NCI-H2081 (cell line): ENCODE measurements at regions not wholly inside any gene's neighbourhood (a gene's known extent, or its start where the extent isn't known, plus 50 kb on each side); places are given as distances from the start of the nearest gene placed in this dataset.
"Not testable (repeated sequence)": the region's sequence is repeated elsewhere in the genome, so short reads cannot be mapped to it uniquely, and the experiment has no call there.

Experiments used
- DNase-seq, 2 experiments: peaks; one replicate each; lab custom pipeline; 2025; lab: John Stamatoyannopoulos, UW

GRCh38 chr15:26260517-26261133 lies 397.5 kb upstream of the ATP10A start:
- DNase-seq: peak; percentile 39 to 56

- DNase-seq: no peak
Measured at GRCh38 chr15:26259581-26259980, 396.5 kb upstream of the ATP10A start.

DNA sequence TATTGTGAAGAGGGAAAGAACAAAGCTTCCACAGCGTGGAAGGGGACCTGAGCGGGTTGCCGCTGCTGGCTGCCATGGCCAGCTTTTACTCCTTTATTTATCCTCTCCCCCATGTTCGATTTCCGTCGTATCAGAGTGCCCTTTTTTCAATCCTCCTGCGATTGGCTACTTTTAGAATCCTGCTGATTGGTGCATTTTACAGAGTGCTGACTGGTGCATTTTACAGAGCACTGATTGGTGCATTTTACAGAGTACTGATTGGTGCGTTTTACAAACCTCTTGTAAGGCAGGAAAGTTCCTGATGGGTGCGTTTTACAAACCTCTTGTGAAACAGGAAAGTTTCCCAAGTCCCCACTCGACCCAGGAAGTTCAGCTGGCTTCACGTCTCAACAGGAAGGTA lies 381.7 kb upstream of the ATP10A start:
- DNase-seq: not testable (repeated sequence)

GRCh38 chr15:26243382-26243781 lies 380.3 kb upstream of the ATP10A start:
- no peak for DNase-seq

DNA sequence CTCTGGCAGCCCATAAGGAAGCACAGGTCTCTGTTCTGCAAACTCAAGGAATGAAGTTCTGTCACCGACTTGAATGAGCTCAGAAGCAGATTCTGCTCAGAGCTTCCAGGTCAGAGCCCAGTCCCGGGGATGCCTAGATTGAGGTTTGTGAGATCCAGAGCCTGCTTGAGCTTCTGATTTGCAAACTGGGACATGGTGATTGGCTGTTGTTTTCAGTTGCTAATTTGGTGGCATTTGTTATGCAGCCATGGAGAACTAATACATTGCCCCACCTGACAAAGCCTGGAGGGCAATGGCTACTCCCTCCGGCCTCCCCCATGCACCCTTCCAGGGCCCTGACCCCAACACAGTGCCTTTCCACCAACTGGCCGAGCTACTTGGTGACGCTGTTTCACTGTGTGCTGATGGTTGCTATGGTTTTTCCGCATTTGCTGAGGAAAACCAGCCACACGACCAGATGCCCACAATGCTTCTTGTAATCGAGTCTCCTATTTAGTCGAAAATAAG lies 379.5 kb upstream of the ATP10A start:
- no peak for DNase-seq

GRCh38 chr15:26235864-26236263 lies 372.7 kb upstream of the ATP10A start:
- no peak for DNase-seq

GRCh38 chr15:26234976-26235767 lies 372.0 kb upstream of the ATP10A start:
- DNase-seq: peak; percentile 70 to 89

- peak in 1 of 2 experiments; percentile 38 for DNase-seq
Measured at GRCh38 chr15:26232691-26233090, 369.6 kb upstream of the ATP10A start.

DNA sequence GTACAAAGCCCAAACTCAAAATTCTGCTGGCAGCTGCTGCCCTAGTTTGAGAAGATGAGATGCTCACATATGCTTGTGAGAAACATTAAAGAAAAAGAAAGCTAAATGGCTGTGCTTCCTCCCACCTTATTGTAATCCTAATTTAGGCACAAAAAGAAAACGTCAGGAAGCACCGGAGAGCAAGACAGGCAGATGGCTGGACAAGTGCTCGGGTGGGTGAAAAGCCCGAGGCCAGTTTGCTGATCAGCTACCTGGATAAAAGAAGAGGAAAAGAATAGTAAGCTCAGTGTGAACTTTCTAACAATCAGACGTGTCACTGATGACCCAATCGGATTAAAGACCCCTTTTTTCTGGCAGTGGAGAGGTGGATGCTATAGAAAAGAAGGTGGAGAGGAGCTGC lies 368.0 kb upstream of the ATP10A start:
- no peak for DNase-seq

DNA sequence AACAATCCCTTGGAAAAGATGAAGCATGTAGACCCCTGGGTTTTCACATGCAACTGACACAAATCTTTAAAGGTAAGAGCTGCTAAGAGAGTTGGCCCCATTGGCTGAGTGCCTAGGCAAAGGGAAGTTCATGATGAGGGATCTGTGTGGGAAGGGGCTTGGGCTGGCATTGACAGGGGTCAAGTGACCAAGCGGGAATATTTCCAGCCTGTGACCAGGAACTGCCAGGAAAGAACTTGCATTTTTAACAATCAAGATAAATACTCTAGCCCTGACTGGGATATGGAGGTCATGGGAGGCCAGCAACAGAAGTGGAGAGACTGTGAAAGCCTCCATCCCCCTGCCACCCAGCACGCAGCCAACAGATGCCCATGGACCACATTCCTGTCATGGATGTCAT lies 361.1 kb upstream of the ATP10A start:
- DNase-seq: no peak

DNA sequence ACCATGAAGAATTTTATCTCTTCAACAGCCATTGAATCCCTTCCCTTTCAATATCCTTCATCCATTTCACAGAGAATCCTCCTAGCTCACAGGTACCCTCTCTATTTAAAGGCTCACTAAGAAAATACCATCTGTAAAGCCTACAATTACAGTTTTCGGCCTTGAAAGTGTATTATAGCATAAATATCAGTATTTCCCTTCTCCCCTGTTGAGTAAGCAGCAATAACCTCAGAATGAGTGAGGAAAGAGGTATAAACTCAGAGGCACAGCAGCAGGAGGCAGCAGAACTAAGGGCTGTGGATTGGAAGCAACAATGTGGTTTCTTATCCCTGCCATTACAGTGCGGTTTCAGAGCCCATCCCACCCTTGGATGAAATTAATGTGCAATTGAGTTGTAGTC lies 360.6 kb upstream of the ATP10A start:
- DNase-seq: no peak

DNA sequence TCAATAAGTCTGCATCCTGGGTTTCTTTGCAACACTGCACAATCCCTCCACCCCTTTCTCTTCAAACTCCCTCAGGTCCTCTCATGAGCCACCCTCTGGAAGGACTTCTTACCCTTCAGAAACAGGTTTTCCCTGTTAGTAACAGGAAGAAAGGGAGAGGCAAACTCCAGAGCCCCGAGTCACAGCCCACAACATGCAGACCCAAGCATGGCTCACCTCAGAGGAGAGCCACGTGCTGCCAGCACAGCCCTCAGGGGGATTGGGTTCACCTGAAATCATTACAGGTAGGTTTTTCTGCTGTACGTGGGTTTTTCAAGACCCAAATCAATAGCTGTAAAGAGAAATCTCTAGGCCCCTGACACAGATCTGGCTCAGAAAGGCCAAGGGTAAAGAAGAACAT lies 359.7 kb upstream of the ATP10A start:
- DNase-seq: no peak

DNA sequence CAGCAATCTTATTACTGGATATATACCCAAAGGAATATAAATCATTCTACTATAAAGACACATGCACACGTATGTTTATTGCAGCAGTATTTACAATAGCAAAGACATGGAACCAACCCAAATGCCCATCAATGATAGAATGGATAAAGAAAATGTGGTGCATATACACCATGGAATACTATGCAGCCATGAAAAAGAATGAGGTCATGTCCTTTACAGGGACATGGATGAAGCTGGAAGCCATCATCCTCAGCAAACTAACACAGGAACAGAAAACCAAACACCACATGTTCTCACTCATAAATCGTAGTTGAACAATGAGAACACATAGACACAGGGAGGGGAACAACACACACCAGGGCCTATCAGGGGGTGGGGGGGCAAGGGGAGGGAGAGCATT lies 353.9 kb upstream of the ATP10A start:
- DNase-seq: not testable (repeated sequence)

- DNase-seq: no peak
Measured at GRCh38 chr15:26214290-26214689, 351.2 kb upstream of the ATP10A start.

DNA sequence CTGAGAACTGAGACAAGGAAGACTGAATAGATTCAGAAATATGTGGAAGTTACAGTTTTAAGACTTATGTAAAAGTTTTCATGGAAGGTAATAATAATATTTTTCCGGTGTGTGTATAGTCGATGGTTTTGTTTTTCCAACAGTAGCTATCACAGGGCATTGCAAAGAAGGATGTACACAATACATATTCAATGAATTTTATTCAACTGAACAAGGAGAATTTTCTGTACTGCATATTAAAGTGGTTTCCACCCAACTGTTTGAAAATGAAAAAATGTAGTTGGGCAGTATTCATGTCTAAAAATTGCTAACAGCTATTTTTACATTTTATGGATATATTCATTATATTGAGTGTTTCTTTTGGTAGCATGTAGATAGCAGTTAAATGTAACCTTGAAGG lies 350.3 kb upstream of the ATP10A start:
- DNase-seq: no peak

DNA sequence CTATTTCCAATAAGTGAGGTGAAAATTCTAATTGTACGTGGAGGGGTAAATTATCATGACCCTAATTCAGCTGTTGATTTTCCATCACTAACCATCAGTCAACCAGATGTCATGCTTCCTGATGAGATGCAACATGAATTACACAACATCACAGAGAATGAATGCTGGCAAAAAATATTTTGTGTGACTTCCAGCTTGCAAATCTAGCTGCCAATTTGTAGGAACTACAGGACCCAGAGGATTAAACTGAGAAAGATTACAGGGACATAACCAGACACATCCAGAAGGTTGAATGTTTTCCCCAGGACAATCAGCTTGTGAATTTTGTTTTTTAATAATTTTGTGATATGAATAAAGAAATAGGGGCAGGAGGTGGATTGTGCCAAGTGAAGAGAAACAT lies 349.0 kb upstream of the ATP10A start:
- DNase-seq: no peak

GRCh38 chr15:26210980-26211379 lies 347.9 kb upstream of the ATP10A start:
- DNase-seq: no peak

- peak in 1 of 2 experiments; percentile 4 for DNase-seq
Measured at GRCh38 chr15:26201177-26201858, 338.2 kb upstream of the ATP10A start.

GRCh38 chr15:26200427-26200826 lies 337.3 kb upstream of the ATP10A start:
- DNase-seq: no peak

DNA sequence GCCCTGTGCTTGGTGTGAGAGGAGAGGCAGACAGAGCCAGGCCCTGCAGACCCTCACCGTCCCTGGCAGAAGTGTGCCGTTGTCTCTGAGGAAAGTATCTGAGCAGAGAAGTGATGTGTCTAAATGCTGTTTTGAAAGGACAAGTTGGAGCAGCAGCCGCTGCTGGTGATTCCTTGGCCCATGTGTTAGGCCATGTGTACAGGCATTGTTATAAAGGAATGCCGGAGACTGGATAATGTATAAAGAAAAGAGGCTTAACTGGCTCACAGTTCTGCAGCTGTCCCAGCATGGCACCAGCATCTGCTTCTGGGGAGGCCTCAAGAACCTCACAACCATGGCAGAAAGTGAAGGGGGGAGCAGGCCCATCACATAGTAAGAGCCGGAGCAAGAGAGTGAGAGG lies 334.6 kb upstream of the ATP10A start:
- no peak for DNase-seq

DNA sequence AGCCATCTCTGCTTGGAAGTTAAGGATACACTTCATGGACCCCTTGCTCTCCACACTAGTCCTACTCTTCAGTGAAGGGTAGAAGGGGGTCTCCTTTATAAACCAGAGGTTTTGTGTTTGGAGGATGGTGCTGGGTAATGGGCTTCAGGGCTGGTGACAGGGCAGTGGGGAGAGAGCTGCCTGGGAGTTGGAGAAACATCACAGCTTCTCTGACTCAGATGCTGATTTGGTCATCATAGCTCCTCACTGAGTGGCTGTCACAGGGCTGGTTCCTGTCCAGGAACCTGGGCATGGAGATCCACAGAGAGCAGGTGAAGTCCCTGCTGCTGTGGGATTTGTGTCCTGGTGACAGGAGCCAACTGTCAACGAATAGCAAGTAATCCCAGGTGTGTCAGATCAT lies 333.9 kb upstream of the ATP10A start:
- DNase-seq: no peak

GRCh38 chr15:26191193-26191592 lies 328.1 kb upstream of the ATP10A start:
- DNase-seq: no peak

DNA sequence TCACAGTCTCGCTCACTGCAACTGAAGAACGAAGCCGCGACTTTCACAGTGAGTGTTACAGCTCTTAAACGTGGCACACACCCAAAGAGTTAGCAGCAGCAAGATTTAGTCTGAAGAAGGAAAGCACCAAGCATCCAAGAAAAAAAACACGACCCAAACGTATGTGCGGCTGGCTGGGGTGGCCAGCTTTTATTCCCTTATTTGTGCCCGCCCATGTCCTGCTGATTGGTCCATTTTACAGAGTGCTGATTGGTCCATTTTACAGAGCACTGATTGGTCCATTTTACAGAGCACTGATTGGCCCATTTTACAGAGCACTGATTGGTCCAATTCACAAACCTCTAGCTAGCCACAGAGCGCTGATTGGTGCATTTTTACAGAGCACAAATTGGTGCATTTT lies 323.0 kb upstream of the ATP10A start:
- DNase-seq: not testable (repeated sequence)
